ENCODE measurements at regions not wholly inside any gene's neighbourhood (a gene's known extent, or its start where the extent isn't known, plus 50 kb on each side); places are given as distances from the start of the nearest gene placed in this dataset.

DNA sequence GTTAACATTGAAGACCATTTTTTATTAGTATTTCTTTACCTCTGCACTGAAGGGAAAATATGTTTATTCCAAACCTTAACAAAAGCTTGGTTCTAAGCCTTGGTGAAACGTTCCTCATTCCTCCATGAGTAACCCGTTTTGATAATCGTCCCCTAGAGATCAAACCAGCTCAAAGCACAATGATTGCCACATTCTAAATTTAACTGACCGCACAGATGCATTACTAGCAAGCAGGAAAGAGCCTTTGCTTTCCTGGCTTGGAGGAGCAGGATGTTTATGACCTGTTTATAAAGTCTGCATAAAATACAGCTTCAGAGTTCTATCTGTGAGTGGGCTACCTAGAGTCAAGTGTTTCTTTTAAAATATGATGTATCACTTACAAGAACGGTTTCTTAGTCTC, 193.8 kb downstream of the TMEM114 start (continued):
- TF ChIP-seq CBX5 (IDR thresholded peaks at IDR 0.05; ENCODE audit: low read depth, low read length), result no peak

DNA sequence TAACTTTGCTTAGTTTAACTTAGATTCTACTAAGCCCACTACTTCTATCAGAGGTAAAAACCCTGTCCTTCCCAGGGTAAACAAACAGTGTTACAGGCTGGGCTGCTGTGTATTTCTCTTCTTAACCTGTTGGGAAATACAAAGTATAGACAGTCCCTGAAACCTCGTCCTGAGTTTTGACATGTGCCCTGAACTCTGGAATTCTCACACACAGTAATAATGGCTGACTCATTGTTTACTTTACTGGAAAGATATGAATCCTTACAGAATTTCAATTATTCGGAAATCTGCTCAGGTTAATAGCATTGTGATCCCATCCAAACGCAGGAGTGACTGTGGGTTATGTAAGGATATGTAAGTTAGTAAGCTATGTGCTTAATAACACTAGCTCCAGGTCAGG, 199.1 kb downstream of the TMEM114 start:
- H4K91ac ChIP-seq (replicated peaks; ENCODE audit: insufficient read length, low read length), result no peak overlapping the region
- 78% methylated on average over 3 of the region's 3 CpGs; no CpG with 5 or more reads in 1 of the 2 experiments for WGBS, 2 experiments (ENCODE audit: extremely low coverage in 1 of 2, insufficient coverage in 1 of 2, insufficient read length in 1 of 2, insufficient replicate concordance in 2 of 2, low coverage in 1 of 2, low lambda C conversion rate in 2 of 2, missing lambda C conversion rate in 1 of 2)
- DNase-seq (ENCODE audit: low read depth in 1 of 2, low spot score in 2 of 2) (no peak), FAIRE-seq (no peak)
- no peak overlapping the region for H3K56ac ChIP-seq (replicated peaks; ENCODE audit: insufficient read length, low read depth, low read length)
- no peak overlapping the region for H3K4me3 ChIP-seq (ENCODE audit: extremely low read depth in 1 of 4, insufficient read depth in 2 of 4, low read depth in 3 of 4, low read length in 4 of 4)
- no peak overlapping the region for H3K18ac ChIP-seq (ENCODE audit: extremely low read depth, low read length)
- H2AK5ac ChIP-seq (ENCODE audit: low read depth, low read length), result no peak overlapping the region
- H2BK12ac ChIP-seq (ENCODE audit: low read depth, low read length), result no peak overlapping the region
- H3K23ac ChIP-seq (ENCODE audit: insufficient read length), result no peak overlapping the region
- H3K79me2 ChIP-seq (ENCODE audit: control insufficient read depth in 1 of 2, insufficient read depth in 2 of 2, low read length in 2 of 2), result no peaks in the 10 kb centered on the region
- H2BK5ac ChIP-seq (ENCODE audit: low read depth, low read length), result no peak overlapping the region
- H2BK15ac ChIP-seq (ENCODE audit: low read length), result no peak overlapping the region
- H3K36me3 ChIP-seq (ENCODE audit: control insufficient read depth in 2 of 4, insufficient read depth in 4 of 4, low read length in 3 of 4), result no peaks in the 10 kb centered on the region
- H3K4me2 ChIP-seq (ENCODE audit: insufficient read depth in 1 of 2, low read depth in 2 of 2, low read length in 2 of 2), result no peak overlapping the region
- H3K27me3 ChIP-seq (replicated peaks in 1 of 4; ENCODE audit: control insufficient read depth in 3 of 4, extremely low read depth in 1 of 4, insufficient read depth in 3 of 4, low read length in 3 of 4), result no peaks in the 10 kb centered on the region; a peak in 1 of 7 replicates
- H3K23me2 ChIP-seq (ENCODE audit: low read depth, low read length), result no peaks in the 10 kb centered on the region
- ChIA-PET POLR2A (ENCODE audit: partially characterized antibody) (no interaction called here), CTCF (ENCODE audit: partially characterized antibody) (interaction anchor here (0.7 kb wide), 1 partner anchor 10 kb away, joined by 3 read pairs; no protein-coding TSS in a partner anchor)
- no peak overlapping the region for H3K4ac ChIP-seq (replicated peaks; ENCODE audit: insufficient read length, low read depth, low read length)
- no peak overlapping the region for H3K27ac ChIP-seq (ENCODE audit: low read depth, low read length)
- no peak overlapping the region for H3K14ac ChIP-seq (ENCODE audit: insufficient read length)
- no peak overlapping the region for H4K8ac ChIP-seq (ENCODE audit: extremely low read depth, insufficient read depth, low read length)
- no peaks in the 10 kb centered on the region for H3K4me1 ChIP-seq (replicated peaks in 1 of 4; ENCODE audit: control insufficient read depth in 3 of 4, insufficient read depth in 4 of 4, low read length in 3 of 4)
- no peak overlapping the region for H2BK20ac ChIP-seq (ENCODE audit: low read length)
- H2AFZ ChIP-seq (ENCODE audit: low read length), result no peak overlapping the region
- no peak overlapping the region for H3K9ac ChIP-seq (replicated peaks in 1 of 4; ENCODE audit: extremely low read depth in 1 of 4, low read depth in 3 of 4, low read length in 3 of 4)
- H3K79me1 ChIP-seq (ENCODE audit: low read depth, low read length), result no peaks in the 10 kb centered on the region
- H4K5ac ChIP-seq (ENCODE audit: insufficient read length, low read depth, low read length), result no peak overlapping the region
- H3K9me3 ChIP-seq (ENCODE audit: insufficient read depth in 2 of 2, low read depth in 1 of 2, low read length in 1 of 2), result no peaks in the 10 kb centered on the region
- no peaks in the 10 kb centered on the region for H4K20me1 ChIP-seq (replicated peaks in 1 of 2; ENCODE audit: control insufficient read depth in 1 of 2, insufficient read depth in 2 of 2, low read length in 2 of 2)
- no peak overlapping the region for H2BK120ac ChIP-seq (replicated peaks; ENCODE audit: low read depth, low read length)
- TF ChIP-seq TBP (IDR thresholded peaks at IDR 0.05; ENCODE audit: low read depth, low read length), result no peak
- TF ChIP-seq BACH1 (IDR thresholded peaks at IDR 0.05; ENCODE audit: low read length), result no peak
- TF ChIP-seq, protein P1, sequence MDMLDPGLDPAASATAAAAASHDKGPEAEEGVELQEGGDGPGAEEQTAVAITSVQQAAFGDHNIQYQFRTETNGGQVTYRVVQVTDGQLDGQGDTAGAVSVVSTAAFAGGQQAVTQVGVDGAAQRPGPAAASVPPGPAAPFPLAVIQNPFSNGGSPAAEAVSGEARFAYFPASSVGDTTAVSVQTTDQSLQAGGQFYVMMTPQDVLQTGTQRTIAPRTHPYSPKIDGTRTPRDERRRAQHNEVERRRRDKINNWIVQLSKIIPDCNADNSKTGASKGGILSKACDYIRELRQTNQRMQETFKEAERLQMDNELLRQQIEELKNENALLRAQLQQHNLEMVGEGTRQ (IDR thresholded peaks at IDR 0.05; ENCODE audit: low read length), result no peak
- no peak for TF ChIP-seq SUZ12 (IDR thresholded peaks at IDR 0.05; ENCODE audit: low read length)
- TF ChIP-seq KDM1A (IDR thresholded peaks at IDR 0.05; ENCODE audit: borderline replicate concordance, low read length), result no peak
- TF ChIP-seq GABPA (IDR thresholded peaks at IDR 0.05; ENCODE audit: borderline replicate concordance, insufficient read depth, low read length), result no peak
- TF ChIP-seq RFX5 (IDR thresholded peaks at IDR 0.05; ENCODE audit: borderline replicate concordance, low read depth, low read length), result no peak
- no peak for TF ChIP-seq CHD2 (IDR thresholded peaks at IDR 0.05; ENCODE audit: low read length)
- no peak for TF ChIP-seq SIX5 (IDR thresholded peaks at IDR 0.05; ENCODE audit: low read depth, low read length)
- no peak for TF ChIP-seq EGR1 (IDR thresholded peaks at IDR 0.05; ENCODE audit: borderline replicate concordance, low read depth, low read length)
- TF ChIP-seq BCL11A (IDR thresholded peaks at IDR 0.05; ENCODE audit: low read depth in 2 of 2, low read length in 2 of 2), result no peak
- no peak for TF ChIP-seq PHF8 (conservative IDR thresholded peaks at IDR 0.05; ENCODE audit: low read depth, low read length)
